ENCODE measurements at regions not wholly inside any gene's neighbourhood (a gene's known extent, or its start where the extent isn't known, plus 50 kb on each side); places are given as distances from the start of the nearest gene placed in this dataset.
"Not testable (repeated sequence)": the region's sequence is repeated elsewhere in the genome, so short reads cannot be mapped to it uniquely, and the experiment has no call there.

DNA sequence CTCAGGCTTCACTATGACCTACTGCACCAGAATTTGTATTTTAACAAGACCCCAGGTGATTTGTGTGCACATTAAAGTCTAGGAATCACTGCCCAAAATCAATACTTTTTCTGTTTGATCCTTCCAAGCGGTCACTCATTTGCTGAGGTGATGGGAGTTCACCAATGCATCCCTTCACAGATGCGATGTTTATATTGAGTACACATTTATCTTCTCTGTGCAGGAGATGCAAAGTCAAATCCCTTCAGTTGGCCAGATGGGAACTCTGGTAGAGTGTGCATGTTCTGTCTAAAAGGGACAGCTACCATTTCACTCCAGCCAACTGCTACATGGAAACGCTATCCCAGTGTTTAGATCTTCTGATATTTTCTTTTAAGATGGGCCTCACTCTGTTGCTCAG lies 122.6 kb upstream of the HS3ST2 start:
- ATAC-seq (no peak), DNase-seq (no peak)
- intact Hi-C loops (cut with DNase I, micrococcal nuclease), result no loop called here

DNA sequence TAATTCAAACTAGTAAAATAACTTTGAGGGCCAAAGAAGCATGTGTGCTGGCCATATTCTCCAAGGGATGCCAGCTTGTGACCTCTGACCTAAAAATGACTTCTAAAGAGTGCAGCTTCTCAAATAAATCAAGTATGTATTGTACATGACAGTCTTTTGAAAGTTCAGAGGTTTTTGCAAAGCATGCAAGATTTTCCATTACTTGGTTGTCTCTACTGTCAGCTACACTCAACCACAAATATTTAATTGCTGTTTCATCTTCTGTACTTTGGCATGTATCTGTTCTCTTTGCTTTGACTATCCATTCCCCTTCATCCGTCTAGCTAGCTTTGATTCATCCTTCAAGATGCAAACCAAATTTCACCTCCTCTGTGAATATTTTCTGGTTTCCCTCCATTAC lies 121.9 kb upstream of the HS3ST2 start:
- ATAC-seq (no peak), DNase-seq (no peak)
- intact Hi-C loops (cut with DNase I, micrococcal nuclease), result no loop called here

DNA sequence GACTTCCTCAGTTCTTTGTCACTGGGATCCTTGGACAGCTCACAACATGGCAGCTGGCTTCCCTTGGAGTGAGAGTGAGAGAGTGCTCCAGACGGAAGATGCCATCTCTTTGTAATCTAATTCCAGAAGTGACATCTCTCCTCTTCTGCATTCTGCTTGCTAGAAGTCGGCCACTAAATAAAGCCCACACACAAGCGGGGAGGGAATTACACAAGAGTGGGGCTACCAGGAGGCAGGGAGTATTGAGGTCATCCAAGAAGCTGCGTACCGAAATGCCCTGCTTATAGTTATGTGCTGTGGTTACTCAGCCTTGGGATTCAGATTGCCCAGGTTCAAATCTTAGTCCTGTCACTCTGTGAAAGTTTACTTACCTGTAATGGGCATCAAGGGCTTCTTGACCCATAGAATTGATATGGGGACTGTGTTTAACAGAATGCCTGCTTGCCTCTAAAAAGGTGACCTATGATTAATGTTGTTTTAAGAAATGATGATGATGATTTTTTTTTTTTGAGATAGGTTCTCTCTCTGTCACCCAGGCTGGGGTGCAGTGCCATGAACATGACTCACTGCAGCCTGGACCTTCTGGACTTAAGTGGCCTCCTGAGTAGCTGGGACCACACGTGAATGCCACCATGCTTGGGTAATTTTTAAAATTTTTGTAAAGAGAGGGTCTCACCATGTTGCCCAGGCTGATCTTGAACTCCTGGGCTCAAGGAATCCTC lies 120.9 kb upstream of the HS3ST2 start:
- ATAC-seq (no peak), DNase-seq (no peak)
- intact Hi-C loops (cut with DNase I, micrococcal nuclease), result no loop called here

DNA sequence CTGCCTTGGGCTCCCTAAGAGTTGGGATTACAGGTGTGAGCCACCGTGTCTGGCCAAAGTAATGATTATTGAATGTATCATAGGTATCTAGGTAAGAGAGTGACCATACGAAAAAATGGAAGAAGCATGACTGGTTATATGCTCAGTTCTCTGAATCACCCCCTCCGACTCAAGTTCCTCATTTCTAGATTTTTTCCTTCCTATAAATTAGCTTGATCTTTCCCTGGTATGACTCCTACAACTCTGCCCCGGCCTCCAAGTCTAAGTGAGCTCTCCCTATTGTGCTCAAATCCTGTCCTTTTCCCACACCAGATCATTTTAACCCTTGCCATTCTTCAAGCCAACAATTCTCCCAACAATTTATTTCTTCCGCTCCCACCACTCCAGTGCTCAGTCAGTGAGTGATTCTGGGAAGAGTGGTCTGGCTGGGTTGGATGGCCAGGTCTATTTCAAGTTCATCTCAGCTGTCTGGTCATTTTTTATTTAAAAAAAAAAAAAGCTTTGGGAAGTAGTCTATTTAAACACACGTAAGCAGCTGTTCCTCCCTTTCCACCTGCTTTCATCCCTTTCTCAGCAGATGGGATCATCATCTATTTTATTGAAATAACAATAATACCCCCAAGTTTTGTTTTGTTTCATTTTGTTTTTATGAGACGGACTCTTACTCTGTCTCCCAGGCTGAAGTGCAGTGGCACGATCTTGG lies 120.2 kb upstream of the HS3ST2 start:
- intact Hi-C loops (cut with DNase I, micrococcal nuclease), result no loop called here
- DNase-seq, result no peak

DNA sequence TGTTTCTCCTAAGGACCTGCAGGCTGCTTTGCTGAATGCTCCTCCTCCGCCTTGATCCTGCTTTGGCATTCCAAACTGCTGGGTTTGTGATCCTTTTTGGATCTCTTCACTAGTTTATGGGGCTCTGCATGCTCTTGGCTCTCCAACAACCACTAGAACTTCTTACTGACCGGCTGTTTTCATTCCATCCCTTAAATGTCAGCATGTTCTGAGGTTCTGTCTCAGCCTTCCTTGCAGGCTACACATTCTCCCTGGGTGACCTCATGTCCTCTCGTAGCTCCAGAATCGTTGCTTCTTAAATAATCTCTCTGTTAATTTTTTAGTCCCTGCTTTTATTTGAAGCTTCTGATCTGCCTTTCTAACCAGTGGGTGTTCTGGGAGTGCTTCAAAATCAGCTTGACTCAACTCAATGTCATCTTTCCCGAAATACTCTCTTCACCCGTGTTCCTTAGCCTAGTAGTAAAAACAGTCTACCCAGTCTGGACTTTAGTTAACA lies 119.0 kb upstream of the HS3ST2 start:
- peak in 1 of 2 donors; percentile 66 for DNase-seq
- ATAC-seq, result peak; percentile 34
- intact Hi-C loops (cut with DNase I, micrococcal nuclease), result no loop called here

More for the DNA sequence above, 120.2 kb upstream of the HS3ST2 start:
- no peak for ATAC-seq

DNA sequence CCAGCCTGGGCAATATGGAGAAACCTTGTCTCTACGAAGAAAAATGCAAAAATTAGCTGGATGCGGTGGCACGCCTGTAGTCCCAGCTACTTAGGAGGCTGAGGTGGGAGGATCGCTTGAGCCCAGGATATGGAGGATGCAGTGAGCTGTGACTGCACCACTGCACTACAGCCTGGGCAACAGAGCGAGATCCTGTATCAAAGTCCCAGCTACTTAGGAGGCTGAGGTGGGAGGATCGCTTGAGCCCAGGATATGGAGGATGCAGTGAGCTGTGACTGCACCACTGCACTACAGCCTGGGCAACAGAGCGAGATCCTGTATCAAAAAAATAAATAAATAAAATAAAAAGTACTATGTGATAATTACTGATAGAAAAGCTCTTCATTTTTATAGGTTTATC lies 118.2 kb upstream of the HS3ST2 start:
- intact Hi-C loops (cut with DNase I, micrococcal nuclease); DNase-seq; ATAC-seq: not testable (repeated sequence)

DNA sequence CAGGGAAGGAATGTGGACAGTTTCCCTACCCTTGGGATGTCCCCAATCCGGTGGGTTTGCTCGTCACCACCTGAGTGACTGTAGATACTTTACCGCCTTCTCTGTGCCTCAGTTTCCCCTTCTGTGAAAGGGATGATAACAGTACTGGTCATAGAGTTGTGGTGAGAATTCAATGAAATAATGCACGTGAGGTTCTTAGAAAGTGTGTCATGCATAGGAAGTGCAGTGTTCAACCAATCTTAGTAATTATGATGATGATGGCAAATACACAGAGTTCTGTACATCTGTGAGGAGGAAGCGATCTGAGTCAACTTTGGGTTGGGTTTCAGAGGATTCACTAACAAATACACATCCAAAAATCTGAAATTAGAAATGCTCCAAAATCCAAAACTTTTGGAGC lies 114.6 kb upstream of the HS3ST2 start:
- intact Hi-C loops (cut with DNase I, micrococcal nuclease), result no loop called here
- DNase-seq, result no peak
- ATAC-seq, result no peak

DNA sequence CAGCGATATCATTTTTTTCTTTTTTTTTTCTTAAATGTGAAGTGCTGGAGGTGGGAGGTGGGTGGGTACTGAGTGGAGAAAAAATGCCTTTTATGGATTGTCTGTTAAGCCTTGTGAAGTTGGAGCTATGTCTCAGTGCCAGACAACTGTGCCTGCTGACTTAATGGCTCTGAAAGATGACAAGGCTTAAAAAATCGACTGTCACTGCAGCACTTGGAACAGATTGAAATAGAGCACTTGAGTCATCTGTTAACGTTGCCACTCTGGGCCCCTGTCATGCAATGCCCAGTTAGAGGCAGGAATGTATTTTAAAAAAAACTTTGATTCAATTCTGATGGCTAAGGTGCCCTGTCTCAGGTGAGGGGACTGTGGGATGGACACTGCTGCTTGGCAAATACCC lies 108.2 kb upstream of the HS3ST2 start:
- intact Hi-C loops (cut with DNase I, micrococcal nuclease), result no loop called here
- no peak for DNase-seq
- ATAC-seq, result no peak

DNA sequence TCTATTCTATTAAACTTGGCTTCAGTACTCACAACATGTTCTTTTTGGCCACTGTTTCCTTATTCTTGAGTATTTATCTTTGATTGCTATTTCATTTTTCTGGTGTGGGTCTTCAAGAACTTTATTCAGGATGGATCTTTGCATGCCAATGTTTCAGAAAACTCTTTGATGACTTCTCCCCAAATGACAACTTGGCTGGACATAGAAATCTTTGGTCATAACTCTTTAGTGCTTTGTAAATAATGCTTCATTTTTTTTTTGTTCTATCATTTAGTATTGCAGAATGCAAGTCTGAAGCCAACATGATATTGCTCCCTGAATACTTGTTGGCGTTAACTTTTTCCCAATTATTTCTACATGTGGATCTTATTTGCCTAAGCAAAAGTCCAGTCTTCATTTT lies 103.6 kb upstream of the HS3ST2 start:
- intact Hi-C loops (cut with DNase I, micrococcal nuclease), result no loop called here
- ATAC-seq (no peak), DNase-seq (no peak)

DNA sequence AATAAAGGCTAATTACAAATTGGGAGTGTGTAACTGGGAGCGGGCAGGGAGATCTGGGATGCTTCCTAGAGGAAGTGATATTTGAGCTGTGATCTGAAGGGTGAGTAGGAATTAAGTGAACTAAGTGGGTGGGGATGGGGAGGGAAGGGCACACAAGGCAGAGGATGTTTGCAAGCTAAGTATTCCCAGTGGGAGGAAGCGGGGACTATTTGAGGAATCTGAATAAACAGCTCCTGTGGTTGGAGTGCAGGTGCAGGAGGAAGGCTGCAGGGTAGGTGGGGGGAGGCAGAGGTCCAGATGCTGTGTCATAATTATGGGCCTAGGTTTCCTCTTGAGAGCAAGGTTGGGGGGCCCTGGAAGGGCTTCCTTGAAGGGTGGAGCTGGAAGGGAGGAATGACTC lies 102.1 kb upstream of the HS3ST2 start:
- intact Hi-C loops (cut with DNase I, micrococcal nuclease), result no loop called here
- ATAC-seq, result no peak
- DNase-seq, result no peak

DNA sequence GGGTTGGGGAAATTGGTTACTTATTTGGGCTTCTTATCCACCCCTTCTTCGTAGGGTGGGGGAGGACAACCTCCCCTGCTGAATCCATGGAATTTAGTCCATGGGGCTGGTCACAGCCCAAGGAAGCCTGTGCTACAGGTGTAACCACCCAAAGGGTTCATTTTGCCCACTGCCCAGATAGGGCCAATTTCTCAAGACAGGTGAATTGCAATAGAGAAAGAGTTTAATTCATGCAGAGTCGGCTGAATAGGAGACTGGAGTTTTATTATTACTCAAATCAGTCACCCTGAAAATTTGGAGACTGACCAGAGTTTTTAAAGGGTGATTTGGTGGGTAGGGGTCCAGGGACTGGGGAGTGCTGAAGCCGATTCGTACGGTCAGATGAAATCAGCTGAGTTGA lies 101.5 kb upstream of the HS3ST2 start:
- ATAC-seq, result no peak

DNA sequence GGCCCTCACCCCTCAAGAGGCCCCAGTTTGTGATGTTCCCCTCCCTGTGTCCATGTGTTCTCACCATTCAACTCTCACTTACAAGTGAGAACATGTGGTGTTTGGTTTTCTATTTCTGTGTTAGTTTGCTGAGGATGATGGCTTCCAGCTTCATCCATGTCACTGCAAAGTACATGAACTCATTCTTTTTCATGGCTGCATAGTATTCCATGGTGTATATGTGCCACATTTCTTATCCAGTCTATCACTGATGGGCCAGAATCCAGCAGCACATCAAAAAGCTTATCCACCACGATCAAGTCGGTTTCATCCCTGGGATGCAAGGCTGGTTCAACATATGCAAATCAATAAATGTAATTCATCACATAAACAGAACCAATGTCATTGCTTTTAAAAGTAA lies 95.4 kb upstream of the HS3ST2 start:
- ATAC-seq; intact Hi-C loops (cut with DNase I, micrococcal nuclease); DNase-seq: not testable (repeated sequence)

More for the DNA sequence above, 101.5 kb upstream of the HS3ST2 start:
- DNase-seq, result no peak
- intact Hi-C loops (cut with DNase I, micrococcal nuclease), result no loop called here

DNA sequence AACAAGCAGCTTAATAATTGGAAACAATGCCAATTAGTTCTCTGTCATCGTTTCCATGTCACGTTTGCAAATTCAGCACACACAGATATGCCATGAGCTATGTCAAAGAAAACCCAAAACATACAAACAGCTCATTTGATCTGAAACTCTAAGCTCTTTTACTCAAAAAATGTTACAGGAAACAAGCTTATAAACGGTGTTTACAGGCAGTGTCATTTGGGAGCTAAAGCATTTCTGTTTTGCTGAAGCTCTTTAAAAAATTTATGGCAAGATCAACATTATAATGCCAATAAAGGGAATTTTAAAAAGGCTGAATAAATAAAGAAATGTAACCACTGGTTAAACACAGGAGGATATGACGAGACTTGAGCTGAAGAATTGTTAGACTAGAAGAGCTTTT lies 94.0 kb upstream of the HS3ST2 start:
- ATAC-seq, result no peak
- intact Hi-C loops (cut with DNase I, micrococcal nuclease), result no loop called here
- DNase-seq, result no peak

DNA sequence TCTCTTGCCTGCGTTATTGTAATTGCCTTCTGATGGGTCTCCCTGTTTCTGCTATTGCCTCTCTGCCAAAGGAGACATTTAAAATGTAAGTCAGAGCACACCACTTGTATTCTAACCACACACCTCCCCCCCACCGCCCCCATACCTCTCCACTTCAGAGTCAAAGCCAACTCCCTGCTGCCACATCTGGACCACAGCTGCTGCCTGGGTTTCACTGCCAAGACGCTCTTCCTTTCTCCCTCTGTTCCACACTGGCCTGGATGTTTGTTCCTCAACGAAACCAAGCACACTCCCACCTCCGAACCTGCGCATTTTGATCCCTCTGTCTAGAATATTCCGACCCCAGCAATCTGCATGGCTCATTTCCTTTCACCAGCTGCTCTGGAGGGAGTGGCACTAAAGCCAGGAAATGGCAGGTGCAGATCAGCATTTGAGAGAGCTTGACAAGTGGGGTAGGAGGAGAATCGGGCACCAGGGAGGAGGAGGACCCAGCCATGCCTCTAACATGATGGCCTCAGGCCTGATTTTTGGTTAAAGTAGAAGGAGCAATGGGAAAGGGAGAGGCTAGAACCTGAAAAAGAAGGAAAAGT lies 92.4 kb upstream of the HS3ST2 start:
- intact Hi-C loops (cut with DNase I, micrococcal nuclease), result no loop called here
- DNase-seq (no peak), ATAC-seq (no peak)

DNA sequence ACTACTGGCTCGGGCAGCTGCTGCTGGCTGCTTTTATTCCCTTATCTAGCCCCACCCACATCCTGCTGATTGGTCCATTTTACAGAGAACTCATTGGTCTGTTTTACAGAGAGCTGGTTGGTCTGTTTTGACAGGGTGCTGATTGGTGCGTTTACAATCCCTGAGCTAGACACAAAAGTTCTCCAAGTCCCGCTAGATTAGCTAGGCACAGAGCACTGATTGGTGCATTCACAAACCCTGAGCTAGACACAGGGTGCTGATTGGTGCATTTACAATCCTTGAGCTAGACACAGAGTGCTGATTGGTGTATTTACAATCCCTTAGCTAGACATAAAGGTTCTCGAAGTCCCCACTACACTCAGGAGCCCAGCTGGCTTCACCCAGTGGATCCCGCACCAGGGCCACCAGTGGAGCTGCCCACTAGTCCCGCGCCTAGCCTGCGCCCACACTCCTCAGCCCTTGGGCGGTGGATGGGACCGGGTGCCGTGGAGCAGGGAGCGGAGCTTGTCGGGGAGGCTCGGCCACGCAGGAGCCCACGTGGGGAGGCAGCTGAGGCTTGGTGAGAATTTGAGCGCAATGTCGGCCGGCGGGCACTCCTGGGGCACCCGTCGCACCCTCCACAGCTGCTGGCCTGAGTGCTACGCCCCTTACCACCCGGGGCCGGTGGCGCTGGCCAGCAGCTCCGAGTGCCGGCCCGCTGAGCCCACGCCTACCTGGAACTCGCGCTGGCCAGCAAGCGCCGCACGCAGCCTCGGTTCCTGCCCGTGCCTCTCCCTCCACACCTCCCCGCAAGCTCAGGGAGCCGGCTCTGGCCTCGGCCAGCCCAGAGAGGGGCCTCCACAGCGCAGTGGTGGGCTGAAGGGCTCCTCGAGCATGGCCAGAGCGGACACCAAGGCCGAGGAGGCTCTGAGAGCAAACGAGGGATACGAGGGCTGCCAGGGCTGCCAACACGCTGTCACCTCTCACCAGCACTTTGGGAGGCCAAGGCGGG lies 91.1 kb upstream of the HS3ST2 start:
- ATAC-seq; intact Hi-C loops (cut with DNase I, micrococcal nuclease); DNase-seq: not testable (repeated sequence)

DNA sequence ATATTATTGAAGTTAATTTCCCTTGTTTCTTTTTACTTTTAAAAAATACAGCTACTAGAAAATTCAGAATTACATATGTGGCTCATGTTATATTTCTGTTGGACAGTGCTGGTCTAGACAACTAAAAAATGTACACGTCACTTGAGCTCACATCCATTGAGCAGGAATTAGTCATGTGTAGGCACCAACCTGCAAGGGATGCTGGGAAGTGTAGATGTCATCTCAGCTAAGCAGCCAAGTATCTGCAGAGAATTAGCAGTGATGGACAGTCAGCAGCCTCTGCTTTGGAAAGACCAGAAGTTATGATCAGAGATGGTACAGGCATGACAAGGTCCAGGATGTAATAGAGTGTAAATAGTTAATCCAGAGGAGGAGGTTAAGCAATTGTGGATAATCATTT lies 87.1 kb upstream of the HS3ST2 start:
- ATAC-seq (no peak), DNase-seq (no peak)
- intact Hi-C loops (cut with DNase I, micrococcal nuclease), result no loop called here

DNA sequence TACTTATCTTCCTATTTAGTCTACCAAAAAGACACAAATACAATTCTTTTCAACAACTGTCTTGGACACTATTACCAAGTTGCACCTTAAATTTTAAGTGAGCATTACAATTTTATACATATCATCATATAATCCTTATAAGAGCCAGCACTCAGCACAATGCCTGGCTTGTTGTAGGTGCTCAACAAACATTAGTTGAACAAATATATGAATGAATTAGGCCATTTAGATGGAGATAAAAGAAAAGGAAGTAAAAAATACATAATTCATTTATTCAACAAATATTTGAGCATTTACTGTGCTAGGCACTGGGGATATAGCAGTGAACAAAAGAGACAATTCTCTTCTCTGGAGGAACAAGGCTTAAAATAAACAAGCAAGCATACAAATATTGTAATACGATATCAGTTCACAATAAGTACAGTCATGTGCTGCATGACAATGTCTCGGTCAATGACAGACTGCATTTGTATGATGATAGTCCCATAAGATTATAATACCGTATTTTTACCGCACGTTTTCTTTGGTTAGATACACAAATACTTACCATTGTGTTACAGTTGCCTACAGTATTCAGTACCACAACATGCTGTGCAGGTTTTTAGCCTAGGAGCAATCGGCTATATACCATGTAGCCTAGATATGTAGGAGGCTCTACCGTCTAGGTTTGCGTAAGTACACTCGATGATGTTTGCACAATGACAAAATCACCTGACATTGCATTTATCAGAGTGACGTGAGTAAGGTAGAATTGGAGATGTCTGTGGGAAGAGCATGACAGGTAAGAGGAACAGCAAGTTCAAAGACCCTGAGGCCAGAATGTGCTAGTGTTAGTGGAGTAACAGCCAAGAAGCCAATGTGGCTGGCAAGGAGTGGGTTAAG lies 86.4 kb upstream of the HS3ST2 start:
- DNase-seq, result no peak
- ATAC-seq, result no peak
- intact Hi-C loops (cut with DNase I, micrococcal nuclease), result no loop called here
